ENCODE measurements at regions not wholly inside any gene's neighbourhood (a gene's known extent, or its start where the extent isn't known, plus 50 kb on each side); places are given as distances from the start of the nearest gene placed in this dataset.

GRCh38 chr2:149781263-149781808 is 193.8 kb upstream of the MMADHC start:
- TF ChIP-seq POLR2A (IDR thresholded peaks at IDR 0.05) (no peak), CTCF (IDR thresholded peaks at IDR 0.05) (no peak)
